Stimulated activated CD8-positive, alpha-beta memory T cell treated with anti-CD3 and anti-CD28 coated beads, Interleukin-12 subunit alpha, Interleukin-12 subunit beta, amount 100 ng/mL, for 24 hours (primary cell): ENCODE measurements at regions not wholly inside any gene's neighbourhood (a gene's known extent, or its start where the extent isn't known, plus 50 kb on each side); places are given as distances from the start of the nearest gene placed in this dataset.
"Not testable (repeated sequence)": the region's sequence is repeated elsewhere in the genome, so short reads cannot be mapped to it uniquely, and the experiment has no call there.

Experiments
- DNase-seq: peaks from one replicate; pipeline ENCODE4 v3.0.0-alpha.2; 2020; ENCODE audit errors: extremely low read depth

DNA sequence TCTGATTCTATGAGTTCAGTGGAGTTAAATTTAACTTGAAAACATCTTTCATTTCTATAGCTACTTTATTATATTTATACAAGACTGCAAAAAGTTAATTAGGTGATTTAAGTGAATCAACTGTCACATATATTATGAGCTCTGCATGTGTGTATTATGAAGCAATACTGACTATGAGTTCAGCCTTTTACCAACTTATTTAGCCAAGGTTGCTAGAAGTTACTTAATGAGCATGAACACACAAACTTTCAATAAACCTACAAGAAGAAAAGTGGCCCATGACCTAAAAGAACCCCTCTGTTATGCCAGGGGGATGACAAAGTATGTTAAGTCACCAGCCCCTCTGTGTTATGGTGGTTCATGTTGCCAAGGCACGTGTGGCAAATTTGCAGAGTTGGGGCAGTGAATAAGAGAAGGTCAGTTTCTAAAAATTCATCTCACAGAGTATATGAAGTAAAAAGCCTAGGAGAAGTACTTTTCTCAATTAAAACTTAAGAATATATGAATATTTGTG is 86.7 kb upstream of the LYPLAL1 start:
- no peak for DNase-seq

- no peak for DNase-seq
Measured at GRCh38 chr1:219088778-219089557, 84.7 kb upstream of the LYPLAL1 start.

GRCh38 chr1:219090607-219091006 is 83.1 kb upstream of the LYPLAL1 start:
- no peak for DNase-seq

DNA sequence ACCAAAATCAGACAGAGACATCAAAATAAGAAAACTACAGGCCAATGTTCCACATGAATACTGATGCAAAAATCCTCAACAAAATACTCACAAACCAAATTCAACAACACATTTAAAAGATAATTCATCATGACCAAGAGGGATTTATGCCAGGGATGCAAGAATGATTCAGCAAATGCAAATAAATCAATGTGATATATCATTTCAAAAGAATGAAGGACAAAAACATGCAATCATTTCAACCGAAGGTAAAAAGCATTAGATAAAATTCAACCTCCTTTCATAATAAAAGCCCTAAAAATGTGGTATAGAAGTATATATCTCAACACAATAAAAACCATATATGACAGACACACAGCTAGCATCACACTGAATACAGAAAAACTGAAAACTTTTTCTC is 81.5 kb upstream of the LYPLAL1 start:
- no peak for DNase-seq

GRCh38 chr1:219099307-219099706 is 74.4 kb upstream of the LYPLAL1 start:
- no peak for DNase-seq

- no peak for DNase-seq
Measured at GRCh38 chr1:219100059-219100458, 73.6 kb upstream of the LYPLAL1 start.

GRCh38 chr1:219102466-219102865 is 71.2 kb upstream of the LYPLAL1 start:
- DNase-seq: not testable (repeated sequence)

GRCh38 chr1:219105893-219106292 is 67.8 kb upstream of the LYPLAL1 start:
- no peak for DNase-seq

DNA sequence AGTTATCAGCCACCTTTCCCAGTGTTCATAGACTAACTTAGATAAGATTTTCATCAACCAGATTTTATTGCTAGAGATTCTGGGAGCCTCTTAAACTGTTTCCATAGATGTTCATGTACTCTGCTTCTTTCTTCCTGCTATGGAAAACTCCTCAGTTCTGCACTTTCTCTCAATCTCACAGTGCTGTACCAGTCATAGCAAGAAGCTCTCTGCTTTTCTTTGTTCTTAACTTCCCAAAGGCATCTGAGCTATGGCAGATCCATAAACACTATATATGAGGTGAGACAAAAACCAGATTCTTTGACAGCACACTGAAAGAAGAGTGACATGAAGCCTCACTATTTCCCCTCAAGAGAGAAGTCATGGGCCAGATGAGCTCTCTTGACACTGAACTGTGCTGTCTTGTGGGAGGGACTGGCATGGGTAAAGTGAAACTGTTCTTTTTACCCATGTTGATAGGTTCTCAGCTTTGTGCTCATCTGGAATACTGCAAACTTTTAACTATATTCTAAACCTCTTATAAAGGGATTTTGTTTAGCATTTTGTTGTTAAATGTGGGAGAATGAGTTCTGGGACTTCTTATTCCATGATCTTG is 64.2 kb upstream of the LYPLAL1 start:
- DNase-seq: no peak

DNA sequence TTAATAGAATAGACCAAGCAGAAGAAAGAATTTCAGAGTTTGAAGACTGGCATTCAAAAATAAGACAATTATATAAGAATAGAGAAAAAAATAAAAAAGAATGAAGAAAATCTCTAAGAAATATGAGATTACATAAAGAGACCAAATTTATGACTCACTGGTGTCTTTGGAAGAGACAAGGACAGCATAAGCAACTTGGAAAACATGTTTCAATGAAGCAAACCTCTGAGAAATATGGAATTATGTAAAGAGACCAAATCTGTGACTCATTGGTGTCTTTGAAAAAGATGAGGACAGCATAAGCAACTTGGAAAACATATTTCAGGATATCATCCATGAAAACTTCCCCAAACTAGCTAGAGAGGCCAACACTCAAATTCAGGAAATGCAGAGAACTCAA is 60.4 kb upstream of the LYPLAL1 start:
- DNase-seq: no peak

GRCh38 chr1:219114014-219114413 is 59.7 kb upstream of the LYPLAL1 start:
- DNase-seq: no peak

- no peak for DNase-seq
Measured at GRCh38 chr1:219119839-219120238, 53.8 kb upstream of the LYPLAL1 start.

GRCh38 chr1:219120624-219121544 is 52.8 kb upstream of the LYPLAL1 start:
- no peak for DNase-seq

DNA sequence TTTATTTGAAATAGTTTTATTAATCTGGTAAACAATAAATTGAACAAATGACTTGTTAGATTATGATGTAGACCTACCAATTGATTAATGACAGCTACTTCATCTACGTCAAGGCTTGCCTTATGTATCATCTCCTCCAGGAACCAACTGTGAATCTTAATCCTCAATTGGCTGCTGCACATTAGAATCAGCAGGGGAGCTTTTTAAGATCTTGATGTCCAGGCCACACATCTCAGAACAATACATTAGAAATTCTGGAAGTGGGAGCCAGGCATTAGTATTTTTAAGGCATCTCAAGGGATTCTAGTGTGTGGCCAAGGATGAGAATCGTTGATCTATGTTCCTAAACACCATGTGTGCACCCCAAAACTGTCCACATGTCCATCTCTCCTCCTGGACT is 52.0 kb upstream of the LYPLAL1 start:
- DNase-seq: no peak

DNA sequence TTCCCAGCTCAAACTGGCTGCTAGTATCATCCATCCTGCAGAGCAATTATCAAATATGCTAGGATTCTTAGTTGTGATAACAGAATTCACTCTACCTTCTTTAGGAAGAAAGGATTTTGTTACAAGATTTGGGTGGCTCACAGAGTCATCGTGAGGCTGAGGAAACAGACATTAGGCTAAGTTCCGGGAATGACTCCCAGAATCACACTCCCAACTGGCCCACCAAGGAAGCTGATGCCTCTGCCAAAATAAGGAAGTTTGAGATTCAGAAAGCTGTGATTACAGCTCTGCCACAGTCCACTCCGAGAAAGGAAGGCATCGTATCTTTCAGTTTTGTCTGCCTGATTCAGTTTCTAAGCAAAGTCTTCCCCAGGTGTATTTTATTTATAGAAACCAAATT is 50.6 kb upstream of the LYPLAL1 start:
- DNase-seq: no peak
